D721Med (cell line): ENCODE measurements at regions not wholly inside any gene's neighbourhood (a gene's known extent, or its start where the extent isn't known, plus 50 kb on each side); places are given as distances from the start of the nearest gene placed in this dataset.

Source experiments
- DNase-seq: peaks from one replicate; pipeline ENCODE4 v3.0.0; 2011; ENCODE audit warnings: low spot score; ENCODE audit not compliant: insufficient read length
- FAIRE-seq: peaks from 2 replicates; lab custom pipeline; 2011; peaks lifted over from hg19 to GRCh38; lab: Jason Lieb, UNC
- TF ChIP-seq, protein P1 (sequence below): IDR thresholded peaks from 2 replicates; pipeline ENCODE4 v1.5.1; 2012; ENCODE audit warnings: mild to moderate bottlenecking, control low read depth; ENCODE audit not compliant: insufficient read depth; ENCODE audit errors: missing control alignments

DNA sequence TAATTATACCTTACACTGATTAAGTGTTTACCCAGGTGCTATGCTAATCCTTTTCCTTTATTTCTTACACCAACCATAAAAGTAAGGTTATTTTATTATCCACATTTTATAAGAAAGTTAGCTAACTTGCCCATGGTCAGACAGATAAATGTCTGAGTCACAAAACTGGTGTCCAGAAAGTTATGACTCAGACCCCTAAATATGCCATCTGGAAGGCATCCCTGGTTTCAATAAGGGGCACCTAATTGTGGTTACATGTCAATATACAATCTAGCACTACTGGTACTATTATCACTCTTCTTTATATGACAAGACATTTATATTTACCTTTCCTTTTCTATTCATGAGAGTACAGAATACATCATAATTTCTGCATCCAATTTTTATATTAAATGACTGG is 496.5 kb upstream of the ADGRL2 start:
- FAIRE-seq = no peak
- no peak for DNase-seq
- TF ChIP-seq, protein P1, sequence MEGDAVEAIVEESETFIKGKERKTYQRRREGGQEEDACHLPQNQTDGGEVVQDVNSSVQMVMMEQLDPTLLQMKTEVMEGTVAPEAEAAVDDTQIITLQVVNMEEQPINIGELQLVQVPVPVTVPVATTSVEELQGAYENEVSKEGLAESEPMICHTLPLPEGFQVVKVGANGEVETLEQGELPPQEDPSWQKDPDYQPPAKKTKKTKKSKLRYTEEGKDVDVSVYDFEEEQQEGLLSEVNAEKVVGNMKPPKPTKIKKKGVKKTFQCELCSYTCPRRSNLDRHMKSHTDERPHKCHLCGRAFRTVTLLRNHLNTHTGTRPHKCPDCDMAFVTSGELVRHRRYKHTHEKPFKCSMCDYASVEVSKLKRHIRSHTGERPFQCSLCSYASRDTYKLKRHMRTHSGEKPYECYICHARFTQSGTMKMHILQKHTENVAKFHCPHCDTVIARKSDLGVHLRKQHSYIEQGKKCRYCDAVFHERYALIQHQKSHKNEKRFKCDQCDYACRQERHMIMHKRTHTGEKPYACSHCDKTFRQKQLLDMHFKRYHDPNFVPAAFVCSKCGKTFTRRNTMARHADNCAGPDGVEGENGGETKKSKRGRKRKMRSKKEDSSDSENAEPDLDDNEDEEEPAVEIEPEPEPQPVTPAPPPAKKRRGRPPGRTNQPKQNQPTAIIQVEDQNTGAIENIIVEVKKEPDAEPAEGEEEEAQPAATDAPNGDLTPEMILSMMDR = no peak

DNA sequence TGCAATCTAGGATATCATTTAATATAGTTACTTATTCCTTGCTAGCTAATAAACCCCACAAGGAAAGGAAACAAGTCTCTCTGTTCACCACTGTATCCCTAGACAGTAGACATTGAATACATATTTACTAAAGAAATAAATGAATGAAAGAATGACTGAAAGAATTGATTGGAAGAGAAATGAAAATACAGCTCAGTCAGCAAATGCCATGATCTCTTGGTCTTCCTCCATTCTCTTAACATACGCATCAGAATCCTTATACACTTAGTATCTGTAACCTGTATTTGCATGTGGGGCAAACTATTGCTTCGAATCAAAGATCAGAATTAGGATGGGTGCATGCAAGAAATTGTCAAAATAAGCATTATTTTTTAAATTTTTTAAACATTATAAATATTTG is 500.8 kb upstream of the ADGRL2 start:
- TF ChIP-seq, protein P1 = no peak
- FAIRE-seq = no peak
- no peak for DNase-seq

DNA sequence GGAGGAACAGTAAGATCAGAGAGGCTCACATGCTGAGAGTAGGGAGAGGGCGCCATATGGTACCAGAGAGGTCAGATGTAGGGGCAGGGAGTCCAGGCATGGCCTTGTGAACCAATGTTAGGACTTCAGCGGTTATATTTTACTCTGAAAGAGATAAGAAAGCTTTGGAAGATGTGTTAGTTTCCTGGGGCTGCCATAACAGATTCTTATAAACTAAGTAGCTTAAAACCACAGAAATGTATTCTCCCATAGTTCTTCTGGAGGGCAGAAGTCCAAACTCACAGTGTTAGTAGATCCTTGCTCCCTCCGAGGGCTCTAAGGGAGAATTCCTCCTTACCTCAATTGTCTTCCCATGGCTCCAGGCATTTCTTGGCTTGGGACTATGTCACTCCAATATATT is 502.5 kb upstream of the ADGRL2 start:
- TF ChIP-seq, protein P1 = no peak
- no peak for FAIRE-seq

DNA sequence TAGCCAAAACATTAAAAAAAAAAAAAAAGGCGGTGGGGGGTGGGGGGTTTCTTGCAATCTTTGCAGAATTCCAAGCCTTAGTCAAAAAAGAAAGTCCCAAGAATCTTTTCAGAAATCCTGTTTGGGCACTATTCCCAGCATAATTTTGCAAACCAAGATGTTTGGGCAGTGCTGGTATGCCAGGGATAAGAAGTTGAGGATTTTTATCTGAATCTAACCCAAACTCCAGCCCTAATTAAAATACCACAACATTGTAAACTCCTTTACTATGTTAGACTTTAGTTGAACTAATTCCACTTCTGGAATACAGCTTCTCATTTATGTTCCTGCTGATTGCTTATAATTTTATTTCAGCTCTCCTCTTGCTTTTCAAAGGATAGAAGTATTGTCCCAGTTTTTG is 504.1 kb upstream of the ADGRL2 start:
- TF ChIP-seq, protein P1 = no peak
- FAIRE-seq (no peak), DNase-seq (no peak)

More for the DNA sequence above, 502.5 kb upstream of the ADGRL2 start:
- DNase-seq = no peak

DNA sequence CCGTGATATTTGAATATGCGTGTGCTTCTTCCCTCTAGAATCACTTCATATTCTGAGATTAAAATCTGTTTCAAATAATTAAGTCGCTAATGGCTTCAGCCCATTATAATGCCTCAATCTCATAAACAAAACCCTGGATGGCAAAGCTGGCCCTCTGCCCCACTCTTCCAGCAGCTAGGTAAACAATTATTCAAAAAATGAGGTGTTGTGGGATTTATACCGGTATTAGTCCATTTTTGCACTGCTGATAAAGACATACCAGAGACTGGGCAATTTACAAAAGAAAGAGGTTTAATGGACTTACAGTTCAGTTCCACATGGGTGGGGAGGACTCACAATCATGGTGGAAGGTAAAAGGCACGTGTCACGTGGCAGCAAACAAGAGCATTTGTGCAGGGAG is 510.4 kb upstream of the ADGRL2 start:
- no peak for DNase-seq
- FAIRE-seq = no peak
- TF ChIP-seq, protein P1 = no peak

DNA sequence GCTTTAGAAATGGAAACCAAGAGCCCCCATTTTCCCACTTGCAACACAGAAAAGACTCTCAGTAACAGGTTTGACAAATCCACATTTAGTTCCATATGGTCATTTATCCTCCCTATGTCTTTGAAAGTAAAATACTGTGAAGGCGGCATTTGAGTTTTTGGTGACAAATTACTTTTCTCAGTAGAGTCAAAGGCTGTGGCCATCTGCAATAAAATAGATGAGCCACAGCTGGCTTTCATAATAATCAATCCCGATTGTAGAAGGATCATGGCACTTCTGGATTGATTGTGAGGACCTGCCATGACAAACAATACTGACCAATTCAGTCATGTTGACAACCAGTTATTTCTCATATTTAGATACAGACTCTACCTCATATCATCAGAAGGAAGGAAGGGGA is 512.0 kb upstream of the ADGRL2 start:
- DNase-seq (no peak), FAIRE-seq (no peak)
- TF ChIP-seq, protein P1 = no peak

DNA sequence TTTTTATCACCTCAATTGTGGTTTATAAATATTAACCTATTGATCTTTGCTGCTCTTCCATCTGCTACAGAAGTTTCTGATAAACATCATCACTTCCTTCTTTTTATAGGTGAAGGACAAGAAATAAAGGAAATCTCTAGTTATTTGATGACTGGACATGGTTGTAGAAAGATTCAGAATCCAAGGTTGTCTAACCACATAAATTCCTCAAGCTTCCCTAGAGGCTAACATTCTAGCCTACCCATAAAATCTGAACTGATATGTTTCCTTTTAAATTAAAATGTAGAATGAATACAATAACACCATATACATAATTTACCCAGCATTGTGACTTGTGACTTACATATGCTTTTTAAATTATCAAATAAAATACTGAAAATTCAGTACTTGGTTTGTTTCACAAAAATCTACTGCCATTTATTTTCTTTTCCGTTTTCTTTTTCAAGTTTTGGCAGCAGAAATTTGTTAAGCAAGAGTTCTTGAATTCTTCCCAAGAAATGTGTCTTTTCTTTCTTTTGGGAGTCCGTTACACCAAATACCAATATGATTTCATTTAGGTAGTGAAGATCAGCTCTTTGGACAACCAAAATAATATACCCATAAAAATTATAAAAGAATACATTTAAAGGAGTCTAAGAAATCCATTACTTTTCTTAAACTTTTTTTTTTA is 513.2 kb upstream of the ADGRL2 start:
- TF ChIP-seq, protein P1 = no peak
- no peak for FAIRE-seq
- DNase-seq = no peak
